GM12873 (cell line): ENCODE measurements at regions not wholly inside any gene's neighbourhood (a gene's known extent, or its start where the extent isn't known, plus 50 kb on each side); places are given as distances from the start of the nearest gene placed in this dataset.

Experiments used
- TF ChIP-seq, protein P1 (sequence below): IDR thresholded peaks from 2 replicates; pipeline ENCODE4 v1.5.1; 2012; ENCODE audit warnings: low read depth, mild to moderate bottlenecking, moderate library complexity, low read length, control low read depth; ENCODE audit not compliant: insufficient read depth; ENCODE audit errors: missing control alignments

DNA sequence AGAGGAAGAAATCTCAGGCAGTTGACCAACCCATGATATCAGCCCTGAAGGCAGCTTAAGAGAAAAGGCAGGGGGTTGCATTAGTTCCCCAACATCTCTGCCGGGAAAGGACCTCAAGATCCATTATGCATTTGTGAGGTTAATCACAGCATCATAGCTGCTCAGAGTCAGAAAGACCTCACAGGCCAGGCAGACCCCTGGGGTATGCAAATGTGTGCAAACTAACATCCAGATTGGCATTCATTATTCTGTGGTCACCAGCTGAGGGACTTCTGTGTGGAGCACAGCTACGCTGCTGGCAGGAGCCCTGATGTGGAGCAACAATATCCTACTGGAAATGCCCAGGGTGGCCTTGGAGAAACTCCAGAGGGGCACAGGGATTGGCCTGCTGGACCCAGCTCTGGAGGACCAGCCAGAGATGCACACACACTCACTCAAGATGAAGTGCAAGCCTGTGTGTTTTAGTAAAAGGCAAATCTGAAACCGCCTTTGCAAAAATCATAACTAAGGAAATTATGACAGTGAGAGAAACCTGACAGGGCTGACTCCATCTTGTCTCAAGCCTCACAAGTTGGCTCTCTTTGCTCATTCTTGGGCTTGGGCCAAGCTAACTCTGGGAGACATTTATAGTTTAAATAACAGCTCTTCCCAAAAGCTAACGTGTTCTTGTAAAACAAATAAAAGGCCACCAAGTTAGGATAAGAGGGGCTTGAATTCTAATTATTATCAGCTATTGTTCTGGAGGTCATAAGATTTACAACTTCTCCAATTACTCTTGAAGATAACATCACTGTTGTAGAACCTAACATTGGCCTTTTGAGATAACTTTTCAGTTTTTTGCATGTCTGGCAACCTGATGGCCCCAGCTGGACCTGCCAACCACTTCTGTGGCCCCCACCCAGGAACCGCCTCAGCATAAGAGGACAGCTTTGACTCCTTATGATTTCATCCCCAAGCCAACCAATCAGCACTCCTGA lies 257.1 kb downstream of the UACA start:
- TF ChIP-seq, protein P1, sequence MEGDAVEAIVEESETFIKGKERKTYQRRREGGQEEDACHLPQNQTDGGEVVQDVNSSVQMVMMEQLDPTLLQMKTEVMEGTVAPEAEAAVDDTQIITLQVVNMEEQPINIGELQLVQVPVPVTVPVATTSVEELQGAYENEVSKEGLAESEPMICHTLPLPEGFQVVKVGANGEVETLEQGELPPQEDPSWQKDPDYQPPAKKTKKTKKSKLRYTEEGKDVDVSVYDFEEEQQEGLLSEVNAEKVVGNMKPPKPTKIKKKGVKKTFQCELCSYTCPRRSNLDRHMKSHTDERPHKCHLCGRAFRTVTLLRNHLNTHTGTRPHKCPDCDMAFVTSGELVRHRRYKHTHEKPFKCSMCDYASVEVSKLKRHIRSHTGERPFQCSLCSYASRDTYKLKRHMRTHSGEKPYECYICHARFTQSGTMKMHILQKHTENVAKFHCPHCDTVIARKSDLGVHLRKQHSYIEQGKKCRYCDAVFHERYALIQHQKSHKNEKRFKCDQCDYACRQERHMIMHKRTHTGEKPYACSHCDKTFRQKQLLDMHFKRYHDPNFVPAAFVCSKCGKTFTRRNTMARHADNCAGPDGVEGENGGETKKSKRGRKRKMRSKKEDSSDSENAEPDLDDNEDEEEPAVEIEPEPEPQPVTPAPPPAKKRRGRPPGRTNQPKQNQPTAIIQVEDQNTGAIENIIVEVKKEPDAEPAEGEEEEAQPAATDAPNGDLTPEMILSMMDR, result no peak

DNA sequence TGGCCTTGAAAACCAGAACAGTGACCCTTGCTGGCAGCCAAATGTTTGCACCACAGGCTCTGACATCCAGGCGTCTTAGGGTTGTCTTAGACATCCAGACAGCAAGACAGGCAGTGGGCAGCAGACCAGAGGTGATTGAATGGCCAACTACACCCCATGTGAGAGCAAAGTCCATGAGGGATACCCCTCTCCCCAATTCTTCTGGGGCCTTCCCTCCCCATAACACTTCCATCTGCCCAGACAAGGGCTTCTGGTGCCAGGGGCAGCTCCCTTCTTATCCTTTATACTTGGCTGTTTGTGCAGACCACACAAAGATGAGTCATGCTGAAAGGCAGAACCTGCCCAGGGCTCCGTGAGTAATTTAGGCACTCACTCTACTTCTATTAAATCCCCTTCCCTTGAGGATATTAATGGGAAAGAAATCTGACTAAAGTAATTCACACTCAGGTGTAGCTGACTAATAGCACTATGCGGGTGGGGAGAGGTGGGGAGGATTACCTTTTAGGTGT lies 257.9 kb downstream of the UACA start:
- TF ChIP-seq, protein P1, result no peak

DNA sequence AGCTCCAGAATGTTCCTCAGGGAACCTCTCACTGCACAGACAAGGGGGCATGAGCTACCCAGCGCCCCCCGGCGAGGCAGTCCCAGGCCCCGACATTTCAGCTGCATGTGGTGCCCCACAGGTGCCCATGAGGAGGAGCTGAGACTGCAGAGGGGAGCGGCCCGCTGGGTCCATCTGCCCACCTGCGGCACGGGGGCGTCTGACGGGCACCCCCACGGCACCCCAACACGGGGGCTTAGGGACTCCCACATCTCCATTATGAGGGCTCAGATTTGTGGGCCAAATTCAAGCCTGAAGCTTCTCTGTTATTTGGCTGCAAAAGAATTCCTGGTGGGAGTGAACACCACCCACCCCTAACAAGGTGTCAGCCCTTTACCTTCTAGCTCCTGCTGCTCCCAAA lies 258.4 kb downstream of the UACA start:
- TF ChIP-seq, protein P1, result no peak

DNA sequence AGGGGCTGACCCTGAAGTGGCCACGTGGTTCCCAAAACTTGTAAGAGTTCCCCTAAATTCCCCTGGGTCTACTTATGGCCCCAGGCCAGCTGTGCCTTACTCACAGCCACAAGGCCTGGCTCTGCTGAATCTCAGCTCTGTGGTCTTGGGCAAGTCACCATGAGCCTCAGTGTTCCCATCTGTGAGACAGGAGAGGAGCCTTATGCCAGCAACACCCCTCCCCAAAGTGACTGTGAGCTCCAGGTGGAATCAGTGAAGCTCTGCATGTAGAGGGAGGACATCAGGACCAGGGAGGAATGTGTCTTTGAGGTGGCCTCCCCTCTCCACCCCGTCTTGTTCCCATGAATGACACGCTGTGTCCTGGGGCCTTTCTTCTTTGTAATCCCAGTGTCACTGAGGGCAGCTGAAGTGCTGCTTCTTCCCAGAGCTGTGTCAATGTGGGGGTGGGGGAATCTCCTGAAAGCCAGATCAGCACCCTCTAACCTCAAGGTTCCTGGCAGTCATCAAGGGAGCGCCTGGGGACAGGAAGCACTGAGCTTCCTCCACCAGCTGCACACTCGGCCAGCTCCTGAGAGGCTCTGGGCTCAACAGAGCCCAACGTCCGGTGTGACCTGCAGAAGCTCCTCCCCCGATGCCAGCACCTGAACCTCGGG lies 258.9 kb downstream of the UACA start:
- TF ChIP-seq, protein P1, result no peak

DNA sequence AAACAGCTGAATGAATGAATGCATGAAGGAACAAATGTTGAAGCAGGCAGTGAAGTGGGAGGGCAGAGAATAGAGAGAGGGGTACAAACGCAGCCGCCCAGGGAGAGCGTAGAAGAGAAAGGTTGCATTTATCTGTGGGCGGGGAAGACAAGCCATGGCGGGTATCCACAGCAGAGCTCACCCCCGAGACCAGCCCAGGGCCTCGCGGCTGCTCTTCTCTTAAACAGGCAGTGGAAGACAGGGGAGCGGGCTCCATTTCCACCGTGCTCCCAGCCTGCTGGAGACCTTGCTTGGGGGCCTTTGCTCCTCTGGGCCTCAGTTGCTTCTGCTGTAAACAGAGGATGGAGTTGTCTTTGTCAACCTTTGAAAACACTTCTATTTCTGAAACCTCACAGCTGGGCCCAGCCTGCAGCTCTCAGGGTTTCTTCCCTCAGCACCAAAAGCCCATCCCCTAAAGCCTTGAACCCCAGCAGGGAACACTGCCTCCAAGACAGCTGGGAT lies 259.5 kb downstream of the UACA start:
- TF ChIP-seq, protein P1, result no peak

DNA sequence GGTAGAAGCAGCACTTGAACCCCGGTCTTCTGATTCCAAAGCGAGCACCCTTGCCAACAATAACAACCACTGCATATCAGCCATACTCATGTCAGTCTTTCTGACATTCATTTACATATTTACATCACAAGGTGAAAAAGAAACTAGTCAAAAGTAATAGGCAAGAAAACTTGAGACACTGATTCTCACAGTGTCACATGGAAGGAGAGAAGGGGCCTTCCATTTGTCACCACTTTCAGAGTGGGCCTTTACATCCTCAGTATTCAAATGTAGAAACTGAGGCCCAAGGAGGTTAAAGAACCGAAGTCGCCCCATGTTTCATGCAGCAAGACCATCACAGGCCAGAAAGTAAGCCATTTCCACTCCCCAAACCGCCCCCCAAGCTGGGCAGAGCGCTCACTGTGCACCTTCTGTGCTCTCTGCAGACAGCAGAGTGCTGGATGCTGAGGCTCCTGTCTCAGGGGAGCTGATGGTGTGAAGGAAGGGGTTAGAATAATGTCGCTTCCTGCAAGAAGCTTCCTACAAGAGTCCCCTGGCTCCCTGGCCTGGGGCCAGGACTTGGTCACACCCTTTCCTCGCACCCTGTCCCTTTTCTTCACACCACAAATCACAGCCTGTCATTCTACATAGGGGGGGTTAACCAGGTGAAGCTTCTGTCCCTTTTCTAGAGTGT lies 260.1 kb downstream of the UACA start:
- TF ChIP-seq, protein P1, result no peak
